IMR-90 (cell line): ENCODE measurements at regions not wholly inside any gene's neighbourhood (a gene's known extent, or its start where the extent isn't known, plus 50 kb on each side); places are given as distances from the start of the nearest gene placed in this dataset.

Experiments used
- ATAC-seq: fragments of 200-7000 bp; cut with Tn5 transposase; 2 replicates; pipeline ENCODE4 v1.9.1; 2020; ENCODE audit warnings: low read depth, mild to moderate bottlenecking, moderate library complexity
- BruUV-seq: library from RNA; stranded (reverse); fragments of 400-500 nt; replicated peaks from 2 replicates; lab custom pipeline; 2021; lab: Mats Ljungman, UMichigan
- CTCF ChIA-PET: fragments of 300-600 bp; formaldehyde crosslinking; extraction: SDS; loops from one replicate; lab custom pipeline; 2021; ENCODE audit warnings: antibody characterized with exemption; lab: Yijun Ruan, JAX
- POLR2A ChIA-PET: fragments of 300-600 bp; sonication (Branson Sonifier 250); formaldehyde crosslinking; loops from one replicate; lab custom pipeline; 2022; ENCODE audit warnings: antibody characterized with exemption; ENCODE audit not compliant: unreplicated experiment; lab: Charles Lee
- DNase-seq: peaks from one replicate; pipeline ENCODE4 v3.0.0; 2013
- H2AFZ ChIP-seq: replicated peaks from 2 replicates; pipeline ENCODE3; 2013; ENCODE audit warnings: low read length, mild to moderate bottlenecking; ENCODE audit not compliant: poor library complexity
- H2AK5ac ChIP-seq: 2 replicates; pipeline ENCODE4 v1.6.1; 2013; ENCODE audit warnings: low read depth, low read length, inconsistent platforms
- H2AK9ac ChIP-seq: replicated peaks from 2 replicates; pipeline ENCODE3; 2013; ENCODE audit warnings: mild to moderate bottlenecking, low read depth, low read length, moderate library complexity; ENCODE audit not compliant: poor library complexity
- H2BK120ac ChIP-seq: 2 replicates; pipeline ENCODE4 v1.6.1; 2013; ENCODE audit warnings: low read depth, low read length, inconsistent platforms
- H2BK15ac ChIP-seq: 3 replicates; pipeline ENCODE4 v1.6.1; 2013; ENCODE audit warnings: low read depth, low read length, inconsistent platforms
- H2BK20ac ChIP-seq: 2 replicates; pipeline ENCODE4 v1.6.1; 2013; ENCODE audit warnings: low read depth, mild to moderate bottlenecking, inconsistent platforms, low read length, moderate library complexity
- H2BK5ac ChIP-seq: 2 replicates; pipeline ENCODE4 v1.6.1; 2013; ENCODE audit warnings: mild to moderate bottlenecking, low read depth, low read length, inconsistent platforms; ENCODE audit not compliant: poor library complexity, severe bottlenecking
- H3K14ac ChIP-seq: replicated peaks from 2 replicates; pipeline ENCODE4 v1.6.1; 2013; ENCODE audit warnings: low read depth, low read length, inconsistent platforms
- H3K18ac ChIP-seq: 2 replicates; pipeline ENCODE4 v1.6.1; 2013; ENCODE audit warnings: low read depth, low read length, control low read depth
- H3K23ac ChIP-seq: 2 replicates; pipeline ENCODE4 v1.6.1; 2013; ENCODE audit warnings: low read depth, low read length, inconsistent platforms
- H3K27ac ChIP-seq: 2 replicates; pipeline ENCODE4 v1.5.1; 2013; ENCODE audit warnings: mild to moderate bottlenecking, control low read depth, low read length; ENCODE audit not compliant: insufficient read depth
- H3K27me3 ChIP-seq: 2 replicates; pipeline ENCODE4 v1.6.1; 2013; ENCODE audit warnings: low read length; ENCODE audit not compliant: control insufficient read depth, insufficient read depth
- H3K36me3 ChIP-seq: 2 replicates; pipeline ENCODE4 v1.6.1; 2013; ENCODE audit warnings: low read length, mixed read lengths; ENCODE audit not compliant: control insufficient read depth, insufficient read depth
- H3K4ac ChIP-seq: 2 replicates; pipeline ENCODE4 v1.6.1; 2013; ENCODE audit warnings: low read depth, low read length, inconsistent platforms
- H3K4me1 ChIP-seq: 2 replicates; pipeline ENCODE4 v1.6.1; 2013; ENCODE audit warnings: low read length, mixed read lengths; ENCODE audit not compliant: control insufficient read depth, insufficient read depth
- H3K4me2 ChIP-seq: 2 replicates; pipeline ENCODE4 v1.6.1; 2013; ENCODE audit warnings: low read depth, mild to moderate bottlenecking, control low read depth, low read length, moderate library complexity
- H3K4me3 ChIP-seq: 2 replicates; pipeline ENCODE4 v1.5.1; 2013; ENCODE audit warnings: low read depth, mild to moderate bottlenecking, control low read depth, low read length, moderate library complexity; ENCODE audit not compliant: insufficient read depth
- H3K56ac ChIP-seq: 2 replicates; pipeline ENCODE4 v1.6.1; 2013; ENCODE audit warnings: low read length, inconsistent platforms; ENCODE audit not compliant: insufficient read depth; ENCODE audit errors: extremely low read depth
- H3K79me1 ChIP-seq, 2 experiments: 2 replicates each; pipeline ENCODE4 v1.6.1; 2013; ENCODE audit warnings: low read length in 2 of 2, inconsistent platforms in 1 of 2, low read depth in 1 of 2
- H3K9ac ChIP-seq: 2 replicates; pipeline ENCODE4 v1.6.1; 2013; ENCODE audit warnings: low read depth, low read length, control low read depth
- H3K9me1 ChIP-seq: 2 replicates; pipeline ENCODE4 v1.6.1; 2013; ENCODE audit warnings: low read length, inconsistent platforms; ENCODE audit not compliant: insufficient read depth
- H3K9me3 ChIP-seq: 2 replicates; pipeline ENCODE4 v1.6.1; 2013; ENCODE audit warnings: low read length; ENCODE audit not compliant: control insufficient read depth, insufficient read depth
- H4K20me1 ChIP-seq: 2 replicates; pipeline ENCODE4 v1.6.1; 2013; ENCODE audit warnings: low read length, inconsistent platforms; ENCODE audit not compliant: insufficient read depth
- H4K5ac ChIP-seq: 2 replicates; pipeline ENCODE4 v1.6.1; 2013; ENCODE audit warnings: mild to moderate bottlenecking, low read depth, low read length, control low read depth
- H4K8ac ChIP-seq, 2 experiments: 2 replicates each; pipeline ENCODE4 v1.6.1; 2013; ENCODE audit warnings: low read depth in 2 of 2, low read length in 2 of 2, control low read depth in 1 of 2, inconsistent platforms in 1 of 2
- H4K91ac ChIP-seq: 2 replicates; pipeline ENCODE4 v1.6.1; 2013; ENCODE audit warnings: low read depth, low read length, inconsistent platforms; ENCODE audit not compliant: insufficient read depth
- BHLHE40 ChIP-seq: fragments of 150-350 bp; IDR thresholded peaks from 2 replicates; pipeline ENCODE4 v1.6.1; 2016; ENCODE audit warnings: mild to moderate bottlenecking, low read depth, low read length
- CEBPB ChIP-seq: IDR thresholded peaks from 2 replicates; pipeline ENCODE4 v1.6.1; 2012; ENCODE audit warnings: low read depth, low read length, improper control_type of control experiment
- CHD1 ChIP-seq: IDR thresholded peaks from 2 replicates; pipeline ENCODE4 v1.6.1; 2012; ENCODE audit warnings: low read depth, low read length, improper control_type of control experiment
- ELK1 ChIP-seq: fragments of 150-350 bp; IDR thresholded peaks from 2 replicates; pipeline ENCODE4 v1.6.1; 2016; ENCODE audit warnings: low read depth, mild to moderate bottlenecking, low read length, moderate library complexity, borderline replicate concordance
- FOS ChIP-seq: fragments of 150-350 bp; IDR thresholded peaks from 2 replicates; pipeline ENCODE4 v1.6.1; 2016; ENCODE audit warnings: low read depth, low read length
- MAFK ChIP-seq: IDR thresholded peaks from 2 replicates; pipeline ENCODE4 v1.6.1; 2012; ENCODE audit warnings: low read depth, low read length, improper control_type of control experiment
- MAZ ChIP-seq: IDR thresholded peaks from 2 replicates; pipeline ENCODE4 v1.6.1; 2012; ENCODE audit warnings: low read depth, mild to moderate bottlenecking, low read length, improper control_type of control experiment, moderate library complexity, borderline replicate concordance
- NFE2L2 ChIP-seq: fragments of 150-350 bp; IDR thresholded peaks from 2 replicates; pipeline ENCODE4 v1.6.1; 2016; ENCODE audit warnings: low read depth, mild to moderate bottlenecking, low read length
- POLR2A ChIP-seq: IDR thresholded peaks from 2 replicates; pipeline ENCODE4 v1.6.1; 2012; ENCODE audit warnings: mild to moderate bottlenecking, low read depth, low read length
- RAD21 ChIP-seq: IDR thresholded peaks from 2 replicates; pipeline ENCODE4 v1.6.1; 2012; ENCODE audit warnings: low read length, improper control_type of control experiment
- RCOR1 ChIP-seq: IDR thresholded peaks from 2 replicates; pipeline ENCODE4 v1.6.1; 2012; ENCODE audit warnings: mild to moderate bottlenecking, low read length, improper control_type of control experiment; ENCODE audit not compliant: insufficient replicate concordance
- RFX5 ChIP-seq: IDR thresholded peaks from 2 replicates; pipeline ENCODE4 v1.8.0; 2012; ENCODE audit warnings: low read depth, mild to moderate bottlenecking, low read length, moderate library complexity
- SMC3 ChIP-seq: fragments of 150-350 bp; IDR thresholded peaks from 2 replicates; pipeline ENCODE4 v1.6.1; 2016; ENCODE audit warnings: low read depth, mild to moderate bottlenecking, antibody characterized with exemption, low read length, moderate library complexity
- USF2 ChIP-seq: fragments of 150-350 bp; IDR thresholded peaks from 2 replicates; pipeline ENCODE4 v1.6.1; 2017; ENCODE audit warnings: mild to moderate bottlenecking, antibody characterized with exemption, low read length, low read depth
- WGBS, 2 experiments: methylation state at CpG; one replicate each; pipeline versions ENCODE4 v1.1.5 to v1.1.7; 2013; ENCODE audit warnings: missing lambda C conversion rate in 2 of 2; ENCODE audit not compliant: insufficient read length in 1 of 2; ENCODE audit errors: extremely low coverage in 2 of 2; 5-methylcytosine and 5-hydroxymethylcytosine counted together
- dilution Hi-C: fragments of 300-500 bp; cut with HindIII; formaldehyde crosslinking; loops from one replicate; pipeline ENCODE4 v1.14.3; 2018; ENCODE audit warnings: low sequenced_read_pairs; ENCODE audit not compliant: unreplicated experiment
- in situ Hi-C: fragments of 300-500 bp; cut with MboI; formaldehyde crosslinking; loops from 3 replicates; pipeline ENCODE4 v1.14.3; 2019; ENCODE audit warnings: low sequenced_read_pairs, inconsistent platforms, mixed read lengths
- intact Hi-C: fragments of 100-400 bp; cut with micrococcal nuclease; formaldehyde crosslinking; loops from 2 replicates; pipeline ENCODE4 v1.10.0; 2022

GRCh38 chr17:77610972-77611521 is 347.5 kb upstream of the TNRC6C start:
- Histone ChIP-seq H2BK5ac (no peak overlapping the region), H3K79me1 (no peaks in the 10 kb centered on the region), H3K18ac (no peak overlapping the region), H3K4me3 (no peak overlapping the region), H3K23ac (no peak overlapping the region), H4K5ac (no peak overlapping the region), H2BK15ac (no peak overlapping the region), H3K27ac (no peak overlapping the region), H3K56ac (no peak overlapping the region), H3K4me1 (no peaks in the 10 kb centered on the region; the same call in 1 of the 2 replicates), H4K20me1 (no peaks in the 10 kb centered on the region), H2AFZ (peak overlapping the region; percentile 11), H2BK20ac (no peak overlapping the region), H3K9me1 (no peaks in the 10 kb centered on the region), H3K9me3 (no peaks in the 10 kb centered on the region), H2AK9ac (no peak overlapping the region), H2AK5ac (no peak overlapping the region), H3K4ac (no peak overlapping the region), H3K14ac (no peak overlapping the region), H3K36me3 (no peaks in the 10 kb centered on the region), H4K8ac (no peak overlapping the region), H3K27me3 (peaks cover 35% of the 10 kb centered on the region), H4K91ac (no peak overlapping the region), H3K9ac (no peak overlapping the region), H2BK120ac (no peak overlapping the region), H3K4me2 (no peak overlapping the region)
- POLR2A ChIA-PET = no interaction called here
- intact Hi-C loops = no loop called here
- dilution Hi-C loops = no loop called here
- no TSS peak for BruUV-seq
- TF ChIP-seq BHLHE40 = no peak
- TF ChIP-seq SMC3 = no peak
- no peak for TF ChIP-seq POLR2A
- no peak for TF ChIP-seq RCOR1
- TF ChIP-seq RFX5 = no peak
- no peak for TF ChIP-seq USF2
- TF ChIP-seq NFE2L2 = no peak
- no peak for TF ChIP-seq FOS
- TF ChIP-seq MAFK = no peak
- TF ChIP-seq RAD21 = no peak
- no peak for TF ChIP-seq MAZ
- no peak for TF ChIP-seq CEBPB
- TF ChIP-seq CHD1 = no peak
- TF ChIP-seq ELK1 = no peak
- in situ Hi-C loops = no loop called here
- WGBS, 2 experiments = 0% methylated on average over 1 of the region's 9 CpGs; no CpG with 5 or more reads in 1 of the 2 experiments
- CTCF ChIA-PET = no interaction called here
- ATAC-seq (no peak), DNase-seq (no peak)
